ENCODE measurements at regions not wholly inside any gene's neighbourhood (a gene's known extent, or its start where the extent isn't known, plus 50 kb on each side); places are given as distances from the start of the nearest gene placed in this dataset.

GRCh38 chr5:141778683-141779082 lies 96.7 kb upstream of the ARAP3 start:
- H3K4me3 Mint-ChIP-seq = no peak overlapping the region

DNA sequence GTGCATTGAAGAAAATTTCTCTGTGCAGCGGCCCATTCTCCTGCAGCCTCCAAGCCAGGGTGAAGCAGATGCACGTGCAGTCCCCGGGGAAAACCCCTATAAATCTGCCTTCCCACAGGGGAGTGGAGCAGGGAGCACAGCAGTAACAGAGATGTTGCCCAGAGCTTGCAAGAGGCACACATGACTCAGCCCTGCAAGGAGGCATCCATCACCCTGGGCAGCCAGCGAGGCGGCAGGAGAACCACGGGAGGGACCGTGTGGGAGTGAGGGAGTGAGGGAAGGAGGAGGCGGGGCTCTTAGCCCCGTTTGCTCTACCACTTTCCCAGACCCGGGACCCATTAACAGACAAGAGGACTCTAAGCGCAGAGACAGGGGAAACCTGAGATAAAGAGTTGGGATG lies 96.2 kb upstream of the ARAP3 start:
- TF ChIP-seq, protein P1, sequence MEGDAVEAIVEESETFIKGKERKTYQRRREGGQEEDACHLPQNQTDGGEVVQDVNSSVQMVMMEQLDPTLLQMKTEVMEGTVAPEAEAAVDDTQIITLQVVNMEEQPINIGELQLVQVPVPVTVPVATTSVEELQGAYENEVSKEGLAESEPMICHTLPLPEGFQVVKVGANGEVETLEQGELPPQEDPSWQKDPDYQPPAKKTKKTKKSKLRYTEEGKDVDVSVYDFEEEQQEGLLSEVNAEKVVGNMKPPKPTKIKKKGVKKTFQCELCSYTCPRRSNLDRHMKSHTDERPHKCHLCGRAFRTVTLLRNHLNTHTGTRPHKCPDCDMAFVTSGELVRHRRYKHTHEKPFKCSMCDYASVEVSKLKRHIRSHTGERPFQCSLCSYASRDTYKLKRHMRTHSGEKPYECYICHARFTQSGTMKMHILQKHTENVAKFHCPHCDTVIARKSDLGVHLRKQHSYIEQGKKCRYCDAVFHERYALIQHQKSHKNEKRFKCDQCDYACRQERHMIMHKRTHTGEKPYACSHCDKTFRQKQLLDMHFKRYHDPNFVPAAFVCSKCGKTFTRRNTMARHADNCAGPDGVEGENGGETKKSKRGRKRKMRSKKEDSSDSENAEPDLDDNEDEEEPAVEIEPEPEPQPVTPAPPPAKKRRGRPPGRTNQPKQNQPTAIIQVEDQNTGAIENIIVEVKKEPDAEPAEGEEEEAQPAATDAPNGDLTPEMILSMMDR (conservative IDR thresholded peaks at IDR 0.05) = no peak
- Mint-ChIP-seq H3K4me1 (peaks cover 10% of the 10 kb centered on the region), H3K27ac (ENCODE audit: unreplicated experiment) (no peak overlapping the region), H3K4me3 (no peak overlapping the region), H3K36me3 (ENCODE audit: low read depth) (no peaks in the 10 kb centered on the region), H3K9me3 (no peaks in the 10 kb centered on the region), H3K27me3 (ENCODE audit: low read depth) (no peaks in the 10 kb centered on the region)
- DNase-seq (ENCODE audit: low read depth, low spot score) = no peak

More at GRCh38 chr5:141778683-141779082, 96.7 kb upstream of the ARAP3 start:
- DNase-seq (ENCODE audit: low read depth, low spot score) = no peak
- H3K9me3 Mint-ChIP-seq = no peaks in the 10 kb centered on the region
- peaks cover 11% of the 10 kb centered on the region for H3K4me1 Mint-ChIP-seq
- no peak overlapping the region for H3K27ac Mint-ChIP-seq (ENCODE audit: unreplicated experiment)
- no peaks in the 10 kb centered on the region for H3K36me3 Mint-ChIP-seq (ENCODE audit: low read depth)
- TF ChIP-seq, protein P1 (conservative IDR thresholded peaks at IDR 0.05) = no peak
- no peaks in the 10 kb centered on the region for H3K27me3 Mint-ChIP-seq (ENCODE audit: low read depth)

DNA sequence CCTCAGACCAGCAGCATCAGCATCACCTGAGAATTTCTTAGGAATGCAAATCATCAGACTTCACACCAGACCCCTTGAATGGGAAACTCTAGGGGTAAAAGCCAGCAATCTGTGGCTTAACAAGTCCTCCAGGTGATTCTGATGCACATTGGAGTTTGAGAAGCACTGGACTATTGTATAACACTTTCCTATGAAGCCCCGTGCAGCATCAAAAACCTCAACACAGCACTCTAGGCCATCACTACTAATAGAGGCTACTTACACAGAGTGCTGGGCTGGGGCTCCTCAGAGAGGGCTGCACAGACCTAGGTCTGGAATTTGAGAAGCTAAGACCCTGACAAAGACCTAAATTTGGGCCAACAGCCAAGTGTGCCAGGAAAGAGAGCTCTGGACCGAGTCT lies 95.7 kb upstream of the ARAP3 start:
- no peaks in the 10 kb centered on the region for H3K9me3 Mint-ChIP-seq

GRCh38 chr5:141777130-141777529 lies 95.1 kb upstream of the ARAP3 start:
- no peaks in the 10 kb centered on the region for H3K27me3 Mint-ChIP-seq (ENCODE audit: low read depth)
- H3K27ac Mint-ChIP-seq (ENCODE audit: unreplicated experiment) = no peak overlapping the region
- H3K9me3 Mint-ChIP-seq = no peaks in the 10 kb centered on the region
- TF ChIP-seq, protein P1 (conservative IDR thresholded peaks at IDR 0.05) = no peak
- no peak overlapping the region for H3K4me3 Mint-ChIP-seq
- H3K4me1 Mint-ChIP-seq = peaks cover 11% of the 10 kb centered on the region
- H3K36me3 Mint-ChIP-seq (ENCODE audit: low read depth) = no peaks in the 10 kb centered on the region
- no peak for DNase-seq (ENCODE audit: low read depth, low spot score)

More for the DNA sequence above, 95.7 kb upstream of the ARAP3 start:
- peaks cover 10% of the 10 kb centered on the region for H3K4me1 Mint-ChIP-seq
- no peaks in the 10 kb centered on the region for H3K27me3 Mint-ChIP-seq (ENCODE audit: low read depth)
- H3K36me3 Mint-ChIP-seq (ENCODE audit: low read depth) = no peaks in the 10 kb centered on the region
- DNase-seq (ENCODE audit: low read depth, low spot score) = no peak
- TF ChIP-seq, protein P1 (conservative IDR thresholded peaks at IDR 0.05) = no peak
- H3K27ac Mint-ChIP-seq (ENCODE audit: unreplicated experiment) = no peak overlapping the region
- H3K4me3 Mint-ChIP-seq = no peak overlapping the region

- Mint-ChIP-seq H3K4me3 (no peak overlapping the region), H3K36me3 (ENCODE audit: low read depth) (no peaks in the 10 kb centered on the region), H3K27ac (ENCODE audit: unreplicated experiment) (no peak overlapping the region), H3K4me1 (peaks cover 28% of the 10 kb centered on the region), H3K9me3 (no peaks in the 10 kb centered on the region), H3K27me3 (ENCODE audit: low read depth) (no peaks in the 10 kb centered on the region)
- no peak for DNase-seq (ENCODE audit: low read depth, low spot score)
- TF ChIP-seq, protein P1 (conservative IDR thresholded peaks at IDR 0.05) = no peak
These were observed 91.9 kb upstream of the ARAP3 start for GRCh38 chr5:141773779-141774562.
